Esophagus muscularis mucosa (tissue), 4 donors: ENCODE measurements at regions not wholly inside any gene's neighbourhood (a gene's known extent, or its start where the extent isn't known, plus 50 kb on each side); places are given as distances from the start of the nearest gene placed in this dataset.
A peak's percentile ranks its signal among the peaks of the same experiment; 100 is the strongest.

Source experiments
- DNase-seq: peaks from one replicate; pipeline ENCODE4 v3.0.0-alpha.2; 2017; ENCODE audit errors: extremely low spot score
- H3K27ac ChIP-seq, 4 donors: fragments of 200-600 bp; sonication (generic); replicated peaks in 1 of 4; 1 replicate in 3 of 4; 2 replicates in 1 of 4; pipeline ENCODE4 v1.5.1; 2016 to 2019; ENCODE audit warnings: mild to moderate bottlenecking in 1 of 4
- H3K27me3 ChIP-seq, 4 donors: fragments of 200-600 bp; sonication (generic); one replicate each; pipeline versions ENCODE4 v1.5.1 to v1.6.0; 2016 to 2019
- H3K36me3 ChIP-seq, 4 donors: fragments of 200-600 bp; sonication (generic); one replicate each; pipeline ENCODE4 v1.5.1; 2016 to 2019
- H3K4me1 ChIP-seq, 4 donors: fragments of 200-600 bp; sonication (generic); one replicate each; pipeline ENCODE4 v1.5.1; 2016 to 2019
- H3K4me3 ChIP-seq, 4 donors: fragments of 200-600 bp; sonication (generic); 1 replicate in 2 of 4; 2 replicates in 2 of 4; pipeline ENCODE4 v1.5.1; 2016 to 2019; ENCODE audit warnings: mild to moderate bottlenecking in 4 of 4, moderate library complexity in 1 of 4
- H3K9me3 ChIP-seq, 4 donors: fragments of 200-600 bp; sonication (generic); 1 replicate in 3 of 4; 2 replicates in 1 of 4; pipeline ENCODE4 v1.5.1; 2016 to 2019
- EP300 ChIP-seq: sonication (generic); formaldehyde crosslinking; IDR thresholded peaks from one replicate; pipeline ENCODE4 v1.6.1; 2017; ENCODE audit warnings: antibody characterized with exemption
- POLR2A ChIP-seq: fragments of 450-650 bp; IDR thresholded peaks from one replicate; pipeline ENCODE4 v1.6.1; 2017; ENCODE audit warnings: antibody characterized with exemption, moderate library complexity, mild to moderate bottlenecking, low read depth
- POLR2AphosphoS5 ChIP-seq, 2 donors: sonication (generic); formaldehyde crosslinking; IDR thresholded peaks; one replicate each; pipeline ENCODE4 v1.6.1; 2017; ENCODE audit warnings: antibody characterized with exemption in 2 of 2
- WGBS: methylation state at CpG from one replicate; pipeline ENCODE4 v1.1.5; 2018; 5-methylcytosine and 5-hydroxymethylcytosine counted together
- intact Hi-C: fragments of 100-400 bp; cut with DNase I; formaldehyde crosslinking; loops from one replicate; pipeline ENCODE4 v1.15.1; 2023
- TF ChIP-seq, protein P1 (sequence below), 3 experiments: fragments of 200-600 bp in 2 of 3; fragments of 450-650 bp in 1 of 3; sonication (generic) in 2 of 3; IDR thresholded peaks; one replicate each; pipeline ENCODE4 v1.5.1; 2017 to 2019; ENCODE audit warnings: antibody characterized with exemption in 3 of 3, mild to moderate bottlenecking in 2 of 3, moderate library complexity in 1 of 3

DNA sequence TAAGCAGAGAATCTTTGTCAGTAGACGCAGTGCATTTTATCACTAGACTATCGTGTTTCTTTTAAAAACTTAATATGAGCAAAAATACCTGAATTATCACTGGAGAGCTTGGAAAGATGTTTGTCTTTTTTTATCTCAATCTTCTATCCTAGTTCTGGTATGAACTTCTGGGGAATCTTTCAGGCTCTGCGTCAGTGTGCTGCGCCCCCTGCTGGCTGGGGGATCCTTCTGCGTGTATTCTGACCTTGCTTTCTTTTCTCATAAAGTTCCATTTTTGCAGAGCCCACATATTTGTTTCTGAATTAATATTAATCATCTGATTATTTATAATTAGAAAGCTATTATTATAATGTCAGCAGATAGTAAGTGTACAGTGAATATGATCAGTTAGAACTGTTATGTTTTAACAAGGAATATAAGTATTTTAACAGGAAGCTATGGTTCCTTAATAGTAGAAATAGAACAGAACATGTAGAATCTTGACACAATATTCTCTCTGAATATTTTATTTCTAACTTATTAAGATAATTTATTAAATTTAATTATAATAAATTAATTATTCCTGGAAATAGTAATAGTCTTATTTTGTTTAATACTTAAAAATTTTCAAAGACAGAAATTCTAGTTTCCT is 945.0 kb upstream of the CRIM1 start:
- no peak for TF ChIP-seq EP300
- TF ChIP-seq, protein P1, sequence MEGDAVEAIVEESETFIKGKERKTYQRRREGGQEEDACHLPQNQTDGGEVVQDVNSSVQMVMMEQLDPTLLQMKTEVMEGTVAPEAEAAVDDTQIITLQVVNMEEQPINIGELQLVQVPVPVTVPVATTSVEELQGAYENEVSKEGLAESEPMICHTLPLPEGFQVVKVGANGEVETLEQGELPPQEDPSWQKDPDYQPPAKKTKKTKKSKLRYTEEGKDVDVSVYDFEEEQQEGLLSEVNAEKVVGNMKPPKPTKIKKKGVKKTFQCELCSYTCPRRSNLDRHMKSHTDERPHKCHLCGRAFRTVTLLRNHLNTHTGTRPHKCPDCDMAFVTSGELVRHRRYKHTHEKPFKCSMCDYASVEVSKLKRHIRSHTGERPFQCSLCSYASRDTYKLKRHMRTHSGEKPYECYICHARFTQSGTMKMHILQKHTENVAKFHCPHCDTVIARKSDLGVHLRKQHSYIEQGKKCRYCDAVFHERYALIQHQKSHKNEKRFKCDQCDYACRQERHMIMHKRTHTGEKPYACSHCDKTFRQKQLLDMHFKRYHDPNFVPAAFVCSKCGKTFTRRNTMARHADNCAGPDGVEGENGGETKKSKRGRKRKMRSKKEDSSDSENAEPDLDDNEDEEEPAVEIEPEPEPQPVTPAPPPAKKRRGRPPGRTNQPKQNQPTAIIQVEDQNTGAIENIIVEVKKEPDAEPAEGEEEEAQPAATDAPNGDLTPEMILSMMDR (IDR thresholded peaks at IDR 0.05), result peak; percentile 70 to 94 (median 92)
- intact Hi-C loops, result loop anchor here (5.0 to 10.0 kb wide), 2 partner anchors 1313 to 1736 kb away; no protein-coding TSS in a partner anchor
- Histone ChIP-seq H3K36me3 (no peaks in the 10 kb centered on the region), H3K27me3 (no peaks in the 10 kb centered on the region), H3K9me3 (no peaks in the 10 kb centered on the region), H3K4me3 (no peak overlapping the region), H3K27ac (no peak overlapping the region), H3K4me1 (peaks cover 0 to 6% (median 0%) of the 10 kb centered on the region in 4 donors)
- DNase-seq, result no peak
- 39% methylated on average over 5 of the region's 5 CpGs for WGBS

DNA sequence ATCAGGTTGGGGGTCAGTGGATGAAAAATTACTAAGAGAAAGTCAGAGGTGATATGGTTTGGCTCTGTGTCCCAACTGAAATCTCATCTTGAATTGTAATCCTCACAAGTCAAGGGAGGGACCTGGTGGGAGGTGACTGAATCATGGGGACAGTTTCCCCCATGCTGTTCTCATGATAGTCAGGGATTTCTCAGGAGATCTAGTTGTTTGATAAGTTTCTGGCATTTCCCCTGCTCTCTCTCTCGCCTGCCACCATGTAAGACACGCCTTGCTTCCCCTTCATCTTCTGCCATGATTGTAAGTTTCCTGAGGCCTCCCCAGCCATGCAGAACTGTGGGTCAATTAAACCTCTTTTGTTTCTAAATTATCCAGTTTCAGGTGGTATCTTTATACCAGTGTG is 945.8 kb upstream of the CRIM1 start:
- WGBS, result 83% methylated on average over 2 of the region's 2 CpGs
- TF ChIP-seq POLR2AphosphoS5 (IDR thresholded peaks at IDR 0.05) (no peak), POLR2A (no peak), EP300 (no peak)
- TF ChIP-seq, protein P1 (IDR thresholded peaks at IDR 0.05), result no peak
- Histone ChIP-seq H3K9me3 (no peaks in the 10 kb centered on the region), H3K4me1 (peaks cover 0 to 6% (median 0%) of the 10 kb centered on the region in 4 donors), H3K4me3 (no peak overlapping the region), H3K27ac (no peak overlapping the region), H3K36me3 (no peaks in the 10 kb centered on the region), H3K27me3 (no peaks in the 10 kb centered on the region)
- DNase-seq, result no peak
- intact Hi-C loops, result loop anchor here (5.0 to 10.0 kb wide), 2 partner anchors 1312 to 1735 kb away; no protein-coding TSS in a partner anchor

DNA sequence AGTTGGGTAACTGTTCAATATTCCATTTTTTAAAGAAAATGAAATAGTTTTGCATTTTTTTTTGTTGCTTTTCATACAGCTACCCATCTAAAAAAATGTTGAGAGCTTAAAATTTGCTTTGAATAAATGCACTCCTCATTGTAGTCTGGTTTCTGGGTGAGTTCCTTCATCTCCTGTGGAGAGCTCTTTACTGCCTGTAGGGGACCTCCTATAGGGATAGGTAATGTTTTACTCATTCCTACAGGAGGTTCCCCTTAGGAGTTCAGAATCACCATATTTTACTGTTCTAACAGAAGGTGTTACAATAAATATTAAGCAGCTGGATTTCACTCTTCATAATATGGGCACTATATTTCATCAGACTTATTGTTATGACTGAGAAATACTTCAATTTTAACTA is 947.3 kb upstream of the CRIM1 start:
- H3K36me3 ChIP-seq, result no peaks in the 10 kb centered on the region
- DNase-seq, result no peak
- peaks cover 0 to 6% (median 0%) of the 10 kb centered on the region in 4 donors for H3K4me1 ChIP-seq
- H3K9me3 ChIP-seq, result no peaks in the 10 kb centered on the region
- intact Hi-C loops, result no loop called here
- no peak overlapping the region for H3K27ac ChIP-seq
- TF ChIP-seq POLR2AphosphoS5 (IDR thresholded peaks at IDR 0.05) (no peak), POLR2A (no peak), EP300 (no peak)
- TF ChIP-seq, protein P1 (IDR thresholded peaks at IDR 0.05), result no peak
- H3K27me3 ChIP-seq, result no peaks in the 10 kb centered on the region
- no peak overlapping the region for H3K4me3 ChIP-seq

DNA sequence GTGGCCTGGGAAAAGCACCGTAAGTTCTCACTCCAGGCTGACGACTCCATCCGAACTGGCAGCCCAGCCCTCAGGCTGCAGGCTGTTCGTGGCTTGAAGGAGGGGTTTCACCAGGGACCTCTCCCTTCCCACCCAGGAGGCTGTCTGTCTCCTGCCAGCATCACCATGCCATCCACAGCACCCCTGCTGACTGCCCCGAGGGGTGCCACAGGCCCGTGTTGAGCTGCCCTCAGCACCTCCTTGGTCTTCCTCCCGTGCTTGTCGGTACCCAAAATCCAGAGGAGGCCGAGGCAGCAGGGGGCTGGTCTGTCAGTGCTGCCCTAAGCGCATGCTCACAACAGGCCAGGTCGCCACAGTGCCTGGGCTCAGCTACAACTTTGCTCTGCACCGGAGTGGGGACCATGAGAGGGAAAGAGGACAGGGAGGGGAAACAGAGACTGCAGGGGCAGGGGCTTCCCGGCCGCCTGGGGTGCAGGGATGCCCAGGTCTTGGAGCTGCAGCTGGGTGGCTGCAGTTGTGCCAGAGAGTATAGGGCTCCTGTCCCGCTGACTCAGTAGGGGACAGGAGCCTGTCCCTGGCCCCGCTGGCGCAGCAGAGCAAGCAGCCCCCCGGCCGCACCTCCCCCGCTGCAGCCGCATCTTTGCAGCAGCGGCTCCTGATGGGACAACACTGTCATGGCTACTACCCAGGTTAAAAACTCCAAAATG is 963.7 kb upstream of the CRIM1 start:
- DNase-seq, result no peak
- no peaks in the 10 kb centered on the region for H3K9me3 ChIP-seq
- no peaks in the 10 kb centered on the region for H3K27me3 ChIP-seq
- H3K4me3 ChIP-seq, result no peak overlapping the region
- H3K36me3 ChIP-seq, result no peaks in the 10 kb centered on the region
- no peaks in the 10 kb centered on the region for H3K4me1 ChIP-seq
- no peak overlapping the region for H3K27ac ChIP-seq
- intact Hi-C loops, result no loop called here
- WGBS, result 100% methylated on average over 12 of the region's 22 CpGs
- TF ChIP-seq EP300 (no peak), POLR2AphosphoS5 (IDR thresholded peaks at IDR 0.05) (no peak), POLR2A (no peak)
- TF ChIP-seq, protein P1 (IDR thresholded peaks at IDR 0.05), result no peak
